GM18511 (cell line): ENCODE measurements at regions not wholly inside any gene's neighbourhood (a gene's known extent, or its start where the extent isn't known, plus 50 kb on each side); places are given as distances from the start of the nearest gene placed in this dataset.

Source experiments
- ATAC-seq: cut with Tn5 transposase; IDR thresholded peaks from one replicate; pipeline ENCODE4 v1.9.1; 2021; ENCODE audit warnings: mild to moderate bottlenecking, moderate library complexity; ENCODE audit not compliant: unreplicated experiment

GRCh38 chr21:16169102-16169511 lies 439.3 kb downstream of the USP25 start:
- no peak for ATAC-seq

- ATAC-seq: no peak
Observed at GRCh38 chr21:16169779-16170178, 440.0 kb downstream of the USP25 start.

- no peak for ATAC-seq
Observed at GRCh38 chr21:16176570-16176969, 446.8 kb downstream of the USP25 start.

- ATAC-seq: no peak
Observed at GRCh38 chr21:16177532-16177931, 447.8 kb downstream of the USP25 start.

GRCh38 chr21:16179773-16180172 lies 450.0 kb downstream of the USP25 start:
- ATAC-seq: no peak

GRCh38 chr21:16180614-16181013 lies 450.8 kb downstream of the USP25 start:
- ATAC-seq: no peak

GRCh38 chr21:16181018-16181417 lies 451.2 kb downstream of the USP25 start:
- no peak for ATAC-seq

- no peak for ATAC-seq
Observed at GRCh38 chr21:16185766-16186165, 456.0 kb downstream of the USP25 start.

- ATAC-seq: no peak
Observed at GRCh38 chr21:16186742-16187141, 457.0 kb downstream of the USP25 start.

GRCh38 chr21:16187603-16188301 lies 458.0 kb downstream of the USP25 start:
- no peak for ATAC-seq

- ATAC-seq: no peak
Observed at GRCh38 chr21:16192902-16193301, 463.1 kb downstream of the USP25 start.

GRCh38 chr21:16193496-16194094 lies 463.8 kb downstream of the USP25 start:
- peak; percentile 32 for ATAC-seq

- ATAC-seq: peak; percentile 75
Observed at GRCh38 chr21:16194095-16194787, 464.5 kb downstream of the USP25 start.

GRCh38 chr21:16194788-16195537 lies 465.2 kb downstream of the USP25 start:
- ATAC-seq: peak; percentile 16

GRCh38 chr21:16195538-16195910 lies 465.7 kb downstream of the USP25 start:
- no peak for ATAC-seq

GRCh38 chr21:16196001-16196400 lies 466.2 kb downstream of the USP25 start:
- no peak for ATAC-seq

GRCh38 chr21:16198546-16198945 lies 468.8 kb downstream of the USP25 start:
- no peak for ATAC-seq

GRCh38 chr21:16199539-16199938 lies 469.8 kb downstream of the USP25 start:
- no peak for ATAC-seq

- ATAC-seq: no peak
Observed at GRCh38 chr21:16201718-16202117, 471.9 kb downstream of the USP25 start.

GRCh38 chr21:16205527-16205926 lies 475.7 kb downstream of the USP25 start:
- ATAC-seq: no peak
